Breast epithelium (tissue), 4 donors: ENCODE measurements at regions not wholly inside any gene's neighbourhood (a gene's known extent, or its start where the extent isn't known, plus 50 kb on each side); places are given as distances from the start of the nearest gene placed in this dataset.

Source experiments
- DNase-seq, 2 donors: peaks; one replicate each; pipeline ENCODE4 v3.0.0-alpha.2; 2019; ENCODE audit warnings: low spot score in 2 of 2
- H3K27ac ChIP-seq, 2 donors: fragments of 200-600 bp; sonication (generic) in 1 of 2; one replicate each; pipeline ENCODE4 v1.5.1; 2016 to 2019; ENCODE audit warnings: mild to moderate bottlenecking in 1 of 2
- H3K27me3 ChIP-seq, 2 donors: fragments of 200-600 bp; sonication (generic) in 1 of 2; one replicate each; pipeline versions ENCODE4 v1.5.1 to v1.6.0; 2017 to 2019; ENCODE audit warnings: control low read depth in 1 of 2, mild to moderate bottlenecking in 1 of 2
- H3K36me3 ChIP-seq: fragments of 200-600 bp; one replicate; pipeline ENCODE4 v1.5.1; 2019
- H3K4me1 ChIP-seq, 2 donors: fragments of 200-600 bp; sonication (generic); one replicate each; pipeline ENCODE4 v1.5.1; 2016 to 2019; ENCODE audit warnings: control low read depth in 1 of 2
- H3K4me3 ChIP-seq, 3 donors: fragments of 200-600 bp; sonication (generic); 1 replicate in 2 of 3; 2 replicates in 1 of 3; pipeline ENCODE4 v1.5.1; 2016 to 2019; ENCODE audit warnings: mild to moderate bottlenecking in 3 of 3, moderate library complexity in 2 of 3
- H3K9me3 ChIP-seq, 2 donors: fragments of 200-600 bp; sonication (generic) in 1 of 2; one replicate each; pipeline ENCODE4 v1.5.1; 2016 to 2019; ENCODE audit warnings: control low read depth in 1 of 2
- CTCF ChIP-seq, 3 donors: fragments of 450-650 bp; IDR thresholded peaks; one replicate each; pipeline ENCODE4 v1.5.1; 2016 to 2017; ENCODE audit warnings: antibody characterized with exemption in 3 of 3, mild to moderate bottlenecking in 3 of 3, moderate library complexity in 3 of 3
- POLR2A ChIP-seq: fragments of 450-650 bp; IDR thresholded peaks from one replicate; pipeline ENCODE4 v1.6.1; 2016; ENCODE audit warnings: antibody characterized with exemption, mild to moderate bottlenecking, moderate library complexity
- POLR2AphosphoS5 ChIP-seq, 3 donors: sonication (generic); formaldehyde crosslinking; IDR thresholded peaks; one replicate each; pipeline ENCODE4 v1.6.1; 2017; ENCODE audit warnings: antibody characterized with exemption in 3 of 3
- intact Hi-C: fragments of 100-400 bp; cut with DNase I; formaldehyde crosslinking; loops from one replicate; pipeline ENCODE4 v1.15.1; 2023; ENCODE audit warnings: low total_unique reads

- H3K9me3 ChIP-seq, result no peaks in the 10 kb centered on the region
- H3K4me3 ChIP-seq, result no peak overlapping the region
- intact Hi-C loops, result no loop called here
- no peaks in the 10 kb centered on the region for H3K27me3 ChIP-seq
- no peak for DNase-seq
- no peak for TF ChIP-seq POLR2A
- TF ChIP-seq POLR2AphosphoS5 (IDR thresholded peaks at IDR 0.05), result no peak
- no peak for TF ChIP-seq CTCF (IDR thresholded peaks at IDR 0.05)
- no peaks in the 10 kb centered on the region for H3K36me3 ChIP-seq
- no peaks in the 10 kb centered on the region for H3K4me1 ChIP-seq
- no peak overlapping the region for H3K27ac ChIP-seq
Measured at GRCh38 chr9:106112935-106113334, 418.6 kb downstream of the TMEM38B start.

GRCh38 chr9:106119176-106119575 is 424.8 kb downstream of the TMEM38B start:
- intact Hi-C loops, result no loop called here
- no peaks in the 10 kb centered on the region for H3K36me3 ChIP-seq
- no peaks in the 10 kb centered on the region for H3K9me3 ChIP-seq
- H3K4me1 ChIP-seq, result no peaks in the 10 kb centered on the region
- no peak overlapping the region for H3K27ac ChIP-seq
- DNase-seq, result no peak
- TF ChIP-seq CTCF (IDR thresholded peaks at IDR 0.05) (no peak), POLR2AphosphoS5 (IDR thresholded peaks at IDR 0.05) (no peak), POLR2A (no peak)
- H3K4me3 ChIP-seq, result no peak overlapping the region
- no peaks in the 10 kb centered on the region for H3K27me3 ChIP-seq

- Histone ChIP-seq H3K36me3 (no peaks in the 10 kb centered on the region), H3K27ac (no peak overlapping the region), H3K4me1 (no peaks in the 10 kb centered on the region), H3K9me3 (no peaks in the 10 kb centered on the region), H3K27me3 (no peaks in the 10 kb centered on the region), H3K4me3 (no peak overlapping the region)
- intact Hi-C loops, result no loop called here
- DNase-seq, result no peak
- TF ChIP-seq CTCF (IDR thresholded peaks at IDR 0.05) (no peak), POLR2A (no peak), POLR2AphosphoS5 (IDR thresholded peaks at IDR 0.05) (no peak)
Measured at GRCh38 chr9:106120071-106120470, 425.7 kb downstream of the TMEM38B start.

- no peak overlapping the region for H3K4me3 ChIP-seq
- intact Hi-C loops, result no loop called here
- H3K27me3 ChIP-seq, result no peaks in the 10 kb centered on the region
- no peak for DNase-seq
- no peaks in the 10 kb centered on the region for H3K4me1 ChIP-seq
- no peaks in the 10 kb centered on the region for H3K36me3 ChIP-seq
- no peaks in the 10 kb centered on the region for H3K9me3 ChIP-seq
- no peak overlapping the region for H3K27ac ChIP-seq
- TF ChIP-seq POLR2A (no peak), POLR2AphosphoS5 (IDR thresholded peaks at IDR 0.05) (no peak), CTCF (IDR thresholded peaks at IDR 0.05) (no peak)
Measured at GRCh38 chr9:106127776-106128175, 433.4 kb downstream of the TMEM38B start.

GRCh38 chr9:106130374-106130773 is 436.0 kb downstream of the TMEM38B start:
- Histone ChIP-seq H3K4me1 (no peaks in the 10 kb centered on the region), H3K9me3 (no peaks in the 10 kb centered on the region), H3K36me3 (no peaks in the 10 kb centered on the region), H3K27me3 (no peaks in the 10 kb centered on the region), H3K4me3 (no peak overlapping the region), H3K27ac (no peak overlapping the region)
- intact Hi-C loops, result no loop called here
- TF ChIP-seq POLR2A (no peak), CTCF (IDR thresholded peaks at IDR 0.05) (no peak), POLR2AphosphoS5 (IDR thresholded peaks at IDR 0.05) (no peak)
- DNase-seq, result no peak
